CD14-positive monocyte (primary cell): ENCODE measurements at regions not wholly inside any gene's neighbourhood (a gene's known extent, or its start where the extent isn't known, plus 50 kb on each side); places are given as distances from the start of the nearest gene placed in this dataset.

Experiments
- DNase-seq, 3 donors: peaks; one replicate each; pipeline ENCODE4 v3.0.0-alpha.2; 2011 to 2022
- H2AFZ ChIP-seq: 2 replicates; pipeline ENCODE4 v1.6.0; 2012; ENCODE audit warnings: mild to moderate bottlenecking, low read depth, low read length, inconsistent platforms; ENCODE audit not compliant: insufficient read depth, poor library complexity, severe bottlenecking
- H3K27ac ChIP-seq, 2 donors: 1 replicate in 1 of 2; 2 replicates in 1 of 2; pipeline ENCODE4 v1.5.1; 2012 to 2013; ENCODE audit warnings: low read length in 2 of 2, control low read depth in 1 of 2, inconsistent platforms in 1 of 2, low read depth in 1 of 2, mild to moderate bottlenecking in 1 of 2
- H3K27me3 ChIP-seq, 2 donors: one replicate each; pipeline versions ENCODE4 v1.6.0 to v1.6.1; 2011 to 2013; ENCODE audit warnings: low read length in 2 of 2; ENCODE audit not compliant: control insufficient read depth in 2 of 2, insufficient read depth in 2 of 2
- H3K36me3 ChIP-seq, 2 donors: replicated peaks in 1 of 2; 1 replicate in 1 of 2; 2 replicates in 1 of 2; pipeline versions ENCODE4 v1.5.1 to v1.6.1; 2012 to 2013; ENCODE audit warnings: low read length in 2 of 2, control low read depth in 1 of 2, inconsistent platforms in 1 of 2, mild to moderate bottlenecking in 1 of 2; ENCODE audit not compliant: insufficient read depth in 2 of 2, control insufficient read depth in 1 of 2
- H3K4me1 ChIP-seq, 2 donors: 1 replicate in 1 of 2; 2 replicates in 1 of 2; pipeline versions ENCODE4 v1.5.1 to v1.6.1; 2012 to 2013; ENCODE audit warnings: low read length in 2 of 2, control low read depth in 1 of 2, inconsistent platforms in 1 of 2, mild to moderate bottlenecking in 1 of 2, moderate library complexity in 1 of 2; ENCODE audit not compliant: insufficient read depth in 2 of 2, control insufficient read depth in 1 of 2
- H3K4me2 ChIP-seq: replicated peaks from 2 replicates; pipeline ENCODE3; 2012; ENCODE audit warnings: low read length, moderate library complexity, mild to moderate bottlenecking; ENCODE audit not compliant: poor library complexity, severe bottlenecking; ENCODE audit errors: extremely low read depth
- H3K4me3 ChIP-seq, 3 experiments: fragments of 200-600 bp in 1 of 3; sonication (generic) in 1 of 3; replicated peaks in 1 of 3; 1 replicate in 2 of 3; 2 replicates in 1 of 3; pipeline ENCODE4 v1.5.1; 2011 to 2013; ENCODE audit warnings: low read length in 3 of 3, mild to moderate bottlenecking in 3 of 3, control low read depth in 2 of 3, low read depth in 2 of 3, inconsistent platforms in 1 of 3, moderate library complexity in 1 of 3
- H3K79me2 ChIP-seq: 2 replicates; pipeline ENCODE4 v1.6.0; 2012; ENCODE audit warnings: mild to moderate bottlenecking, control low read depth, inconsistent platforms, low read length, moderate library complexity; ENCODE audit not compliant: insufficient read depth
- H3K9ac ChIP-seq: 2 replicates; pipeline ENCODE4 v1.6.0; 2017; ENCODE audit warnings: low read length, mild to moderate bottlenecking; ENCODE audit not compliant: insufficient read depth, poor library complexity, severe bottlenecking
- H3K9me3 ChIP-seq, 2 donors: replicated peaks in 1 of 2; 1 replicate in 1 of 2; 2 replicates in 1 of 2; pipeline versions ENCODE4 v1.5.1 to v1.6.1; 2012 to 2013; ENCODE audit warnings: low read length in 2 of 2, control low read depth in 1 of 2; ENCODE audit not compliant: control insufficient read depth in 1 of 2, insufficient read depth in 1 of 2
- H4K20me1 ChIP-seq: 2 replicates; pipeline ENCODE4 v1.6.0; 2012; ENCODE audit warnings: mild to moderate bottlenecking, low read length, control low read depth, moderate library complexity; ENCODE audit not compliant: insufficient read depth
- H3K27ac Mint-ChIP-seq, 7 donors: one replicate each; pipeline ENCODE4 v1.8.0; 2020; ENCODE audit warnings: mild to moderate bottlenecking in 7 of 7, mixed read lengths in 7 of 7, moderate library complexity in 6 of 7, inconsistent platforms in 2 of 7
- H3K27me3 Mint-ChIP-seq, 3 donors: one replicate each; pipeline ENCODE4 v1.8.0; 2021 to 2022; ENCODE audit warnings: low read depth in 3 of 3, mild to moderate bottlenecking in 3 of 3, mixed read lengths in 3 of 3, moderate library complexity in 3 of 3, inconsistent platforms in 1 of 3
- H3K36me3 Mint-ChIP-seq, 2 donors: one replicate each; pipeline ENCODE4 v1.8.0; 2020; ENCODE audit warnings: mixed read lengths in 2 of 2, inconsistent platforms in 1 of 2, mild to moderate bottlenecking in 1 of 2
- H3K4me1 Mint-ChIP-seq: one replicate; pipeline ENCODE4 v1.8.0; 2020; ENCODE audit warnings: mild to moderate bottlenecking, mixed read lengths
- H3K4me3 Mint-ChIP-seq, 2 donors: one replicate each; pipeline ENCODE4 v1.8.0; 2020; ENCODE audit warnings: mild to moderate bottlenecking in 2 of 2, mixed read lengths in 2 of 2, moderate library complexity in 1 of 2
- H3K9me3 Mint-ChIP-seq, 7 donors: one replicate each; pipeline ENCODE4 v1.8.0; 2020 to 2022; ENCODE audit warnings: mixed read lengths in 7 of 7, mild to moderate bottlenecking in 6 of 7, moderate library complexity in 6 of 7, inconsistent platforms in 2 of 7
- WGBS: methylation state at CpG from one replicate; pipeline ENCODE4 v1.1.5; 2013; ENCODE audit warnings: missing lambda C conversion rate; ENCODE audit not compliant: insufficient coverage; 5-methylcytosine and 5-hydroxymethylcytosine counted together
- intact Hi-C, 2 donors: fragments of 100-400 bp; cut with micrococcal nuclease; formaldehyde crosslinking; loops; one replicate each; pipeline versions ENCODE4 v1.15.0 to v1.15.1; 2023
- TF ChIP-seq, protein P1 (sequence below): fragments of 200-600 bp; IDR thresholded peaks from one replicate; pipeline ENCODE4 v1.8.0; 2022; ENCODE audit warnings: antibody characterized with exemption, mild to moderate bottlenecking

DNA sequence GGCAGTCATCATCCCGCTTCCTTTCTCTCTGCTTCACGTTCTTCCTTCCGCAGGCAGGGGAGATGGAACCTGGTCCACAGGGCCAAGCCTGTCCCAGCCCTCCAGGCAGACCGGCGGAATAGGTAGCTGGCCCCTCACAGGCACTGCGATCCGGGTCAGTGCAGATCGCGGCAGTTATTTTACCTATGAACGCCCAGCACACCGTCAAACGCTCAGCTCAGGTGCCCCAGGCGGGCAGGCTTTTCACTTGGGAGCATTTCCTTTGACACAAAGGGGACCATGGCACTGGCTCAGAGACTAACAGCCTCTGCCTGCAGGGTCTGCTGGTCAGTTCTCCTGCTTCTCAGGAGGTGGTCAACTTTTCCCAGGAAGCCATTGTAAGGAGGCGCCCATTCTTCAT is 97.0 kb upstream of the ZNF98 start:
- Histone ChIP-seq H3K79me2 (no peaks in the 10 kb centered on the region), H3K27me3 (no peaks in the 10 kb centered on the region), H2AFZ (no peak overlapping the region), H3K9ac (no peak overlapping the region), H3K36me3 (no peaks in the 10 kb centered on the region), H4K20me1 (no peaks in the 10 kb centered on the region), H3K4me2 (no peak overlapping the region), H3K4me1 (no peaks in the 10 kb centered on the region), H3K27ac (no peak overlapping the region), H3K4me3 (no peak overlapping the region), H3K9me3 (peaks cover 89 to 92% of the 10 kb centered on the region in 2 donors)
- Mint-ChIP-seq H3K36me3 (no peaks in the 10 kb centered on the region), H3K27me3 (peaks cover 0 to 2% (median 2%) of the 10 kb centered on the region in 3 donors), H3K4me1 (no peaks in the 10 kb centered on the region), H3K9me3 (peaks cover 48 to 96% (median 82%) of the 10 kb centered on the region in 7 donors), H3K4me3 (no peak overlapping the region), H3K27ac (no peak overlapping the region)
- intact Hi-C loops: no loop called here
- WGBS: 96% methylated on average over 14 of the region's 14 CpGs
- TF ChIP-seq, protein P1, sequence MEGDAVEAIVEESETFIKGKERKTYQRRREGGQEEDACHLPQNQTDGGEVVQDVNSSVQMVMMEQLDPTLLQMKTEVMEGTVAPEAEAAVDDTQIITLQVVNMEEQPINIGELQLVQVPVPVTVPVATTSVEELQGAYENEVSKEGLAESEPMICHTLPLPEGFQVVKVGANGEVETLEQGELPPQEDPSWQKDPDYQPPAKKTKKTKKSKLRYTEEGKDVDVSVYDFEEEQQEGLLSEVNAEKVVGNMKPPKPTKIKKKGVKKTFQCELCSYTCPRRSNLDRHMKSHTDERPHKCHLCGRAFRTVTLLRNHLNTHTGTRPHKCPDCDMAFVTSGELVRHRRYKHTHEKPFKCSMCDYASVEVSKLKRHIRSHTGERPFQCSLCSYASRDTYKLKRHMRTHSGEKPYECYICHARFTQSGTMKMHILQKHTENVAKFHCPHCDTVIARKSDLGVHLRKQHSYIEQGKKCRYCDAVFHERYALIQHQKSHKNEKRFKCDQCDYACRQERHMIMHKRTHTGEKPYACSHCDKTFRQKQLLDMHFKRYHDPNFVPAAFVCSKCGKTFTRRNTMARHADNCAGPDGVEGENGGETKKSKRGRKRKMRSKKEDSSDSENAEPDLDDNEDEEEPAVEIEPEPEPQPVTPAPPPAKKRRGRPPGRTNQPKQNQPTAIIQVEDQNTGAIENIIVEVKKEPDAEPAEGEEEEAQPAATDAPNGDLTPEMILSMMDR: no peak
- no peak for DNase-seq

DNA sequence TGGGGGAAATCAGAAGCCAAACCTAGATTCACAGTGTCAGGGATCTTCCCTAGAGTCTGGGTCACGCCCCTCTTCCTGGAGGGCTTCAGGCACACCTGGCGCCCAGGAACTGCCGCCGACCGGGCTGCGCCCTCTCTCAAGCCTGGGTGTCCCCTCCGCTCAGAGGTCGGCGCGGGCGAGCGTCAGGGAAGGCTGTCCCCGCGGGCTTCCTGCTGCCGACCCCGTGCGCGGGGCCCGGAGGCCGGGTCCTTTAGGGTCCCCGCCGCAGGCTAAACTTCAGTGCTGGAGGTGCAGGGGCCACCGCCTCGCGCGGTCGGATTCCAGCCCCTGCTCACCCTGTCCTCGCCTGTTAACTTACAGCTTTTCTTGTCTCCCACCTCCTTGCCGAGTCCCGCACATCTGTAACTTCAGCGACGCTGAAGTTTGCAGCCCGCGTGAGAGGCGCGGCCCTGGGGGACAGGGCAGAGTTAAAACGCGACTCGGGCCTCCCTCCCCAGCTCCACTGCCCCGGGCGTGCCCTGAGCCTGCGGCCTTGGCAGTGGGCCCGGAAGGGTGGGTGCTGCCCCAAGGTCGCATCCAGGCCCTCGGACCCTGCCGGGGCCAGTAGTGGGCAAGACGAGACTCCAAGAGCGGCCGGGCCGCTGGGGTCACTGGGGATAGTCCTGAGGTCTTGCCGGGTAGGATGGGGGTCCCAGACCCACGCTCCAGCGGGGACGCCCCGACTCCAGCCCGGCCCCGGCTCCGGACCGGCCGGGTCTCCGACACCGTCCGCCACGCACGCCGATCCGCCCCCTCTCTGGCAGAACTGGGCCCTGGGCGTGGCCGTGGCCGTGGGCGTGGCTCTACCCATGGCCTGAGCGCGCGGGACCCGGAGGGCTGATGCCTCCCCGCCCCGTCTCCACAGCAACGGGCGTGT is 95.6 kb upstream of the ZNF98 start:
- no peaks in the 10 kb centered on the region for H4K20me1 ChIP-seq
- H3K79me2 ChIP-seq: no peaks in the 10 kb centered on the region
- no peak overlapping the region for H3K27ac ChIP-seq
- H3K36me3 Mint-ChIP-seq: no peaks in the 10 kb centered on the region
- peaks cover 53 to 96% (median 83%) of the 10 kb centered on the region in 7 donors for H3K9me3 Mint-ChIP-seq
- no peak overlapping the region for H3K9ac ChIP-seq
- H2AFZ ChIP-seq: no peak overlapping the region
- intact Hi-C loops: no loop called here
- peaks cover 89 to 95% of the 10 kb centered on the region in 2 donors for H3K9me3 ChIP-seq
- H3K36me3 ChIP-seq: no peaks in the 10 kb centered on the region
- H3K4me2 ChIP-seq: no peak overlapping the region
- whole genome bisulfite sequencing: 62% methylated on average over 77 of the region's 79 CpGs
- no peaks in the 10 kb centered on the region for H3K4me1 Mint-ChIP-seq
- TF ChIP-seq, protein P1: no peak
- no peaks in the 10 kb centered on the region for H3K27me3 ChIP-seq
- DNase-seq: no peak
- no peaks in the 10 kb centered on the region for H3K4me1 ChIP-seq
- no peak overlapping the region for H3K4me3 Mint-ChIP-seq
- H3K4me3 ChIP-seq: no peak overlapping the region
- H3K27me3 Mint-ChIP-seq: peaks cover 0 to 2% (median 2%) of the 10 kb centered on the region in 3 donors
- H3K27ac Mint-ChIP-seq: no peak overlapping the region
